Ascending aorta (tissue), 2 donors: ENCODE measurements at regions not wholly inside any gene's neighbourhood (a gene's known extent, or its start where the extent isn't known, plus 50 kb on each side); places are given as distances from the start of the nearest gene placed in this dataset.

Experiments used
- DNase-seq, 2 donors: peaks; one replicate each; pipeline ENCODE4 v3.0.0-alpha.2; 2019; ENCODE audit warnings: low spot score in 2 of 2
- H3K27ac ChIP-seq, 2 donors: fragments of 200-600 bp; sonication (generic); one replicate each; pipeline ENCODE4 v1.5.1; 2016 to 2017; ENCODE audit warnings: mild to moderate bottlenecking in 1 of 2
- H3K27me3 ChIP-seq: fragments of 200-600 bp; sonication (generic); one replicate; pipeline ENCODE4 v1.5.1; 2017
- H3K36me3 ChIP-seq, 2 donors: fragments of 200-600 bp; sonication (generic); one replicate each; pipeline ENCODE4 v1.5.1; 2016
- H3K4me1 ChIP-seq, 2 donors: fragments of 200-600 bp; sonication (generic); one replicate each; pipeline ENCODE4 v1.5.1; 2016 to 2017; ENCODE audit warnings: mild to moderate bottlenecking in 1 of 2
- H3K4me3 ChIP-seq, 2 donors: fragments of 200-600 bp; sonication (generic); one replicate each; pipeline ENCODE4 v1.5.1; 2016 to 2017; ENCODE audit warnings: mild to moderate bottlenecking in 1 of 2
- H3K9me3 ChIP-seq, 2 donors: fragments of 200-600 bp; sonication (generic); one replicate each; pipeline ENCODE4 v1.5.1; 2016
- intact Hi-C: fragments of 100-400 bp; cut with DNase I; formaldehyde crosslinking; loops from one replicate; pipeline ENCODE4 v1.15.1; 2023
- TF ChIP-seq, protein P1 (sequence below), 3 experiments: fragments of 200-600 bp in 2 of 3; fragments of 450-650 bp in 1 of 3; sonication (generic) in 2 of 3; IDR thresholded peaks; one replicate each; pipeline ENCODE4 v1.5.1; 2016 to 2019; ENCODE audit warnings: antibody characterized with exemption in 3 of 3, mild to moderate bottlenecking in 1 of 3, moderate library complexity in 1 of 3

DNA sequence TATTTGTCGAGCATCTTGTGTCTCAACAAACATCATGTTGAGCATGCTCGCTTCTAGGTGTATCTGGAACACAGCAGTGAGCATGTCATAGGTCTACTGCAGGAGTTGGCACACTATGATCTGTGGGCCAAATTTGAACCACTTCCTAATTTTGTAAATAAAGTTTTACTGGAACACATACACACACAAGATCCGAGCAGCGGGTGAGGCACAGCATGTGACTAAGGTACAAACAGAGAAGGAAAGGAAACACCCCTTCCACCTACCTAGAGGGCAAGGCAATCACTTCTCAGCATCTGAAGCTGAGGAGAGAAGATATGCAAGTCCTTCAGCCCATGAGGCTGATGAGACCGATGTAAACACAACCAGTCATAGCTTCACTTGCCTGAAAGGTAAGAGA lies 200.4 kb downstream of the MED10 start:
- H3K36me3 ChIP-seq: no peaks in the 10 kb centered on the region
- no peak for DNase-seq
- intact Hi-C loops: no loop called here
- TF ChIP-seq, protein P1, sequence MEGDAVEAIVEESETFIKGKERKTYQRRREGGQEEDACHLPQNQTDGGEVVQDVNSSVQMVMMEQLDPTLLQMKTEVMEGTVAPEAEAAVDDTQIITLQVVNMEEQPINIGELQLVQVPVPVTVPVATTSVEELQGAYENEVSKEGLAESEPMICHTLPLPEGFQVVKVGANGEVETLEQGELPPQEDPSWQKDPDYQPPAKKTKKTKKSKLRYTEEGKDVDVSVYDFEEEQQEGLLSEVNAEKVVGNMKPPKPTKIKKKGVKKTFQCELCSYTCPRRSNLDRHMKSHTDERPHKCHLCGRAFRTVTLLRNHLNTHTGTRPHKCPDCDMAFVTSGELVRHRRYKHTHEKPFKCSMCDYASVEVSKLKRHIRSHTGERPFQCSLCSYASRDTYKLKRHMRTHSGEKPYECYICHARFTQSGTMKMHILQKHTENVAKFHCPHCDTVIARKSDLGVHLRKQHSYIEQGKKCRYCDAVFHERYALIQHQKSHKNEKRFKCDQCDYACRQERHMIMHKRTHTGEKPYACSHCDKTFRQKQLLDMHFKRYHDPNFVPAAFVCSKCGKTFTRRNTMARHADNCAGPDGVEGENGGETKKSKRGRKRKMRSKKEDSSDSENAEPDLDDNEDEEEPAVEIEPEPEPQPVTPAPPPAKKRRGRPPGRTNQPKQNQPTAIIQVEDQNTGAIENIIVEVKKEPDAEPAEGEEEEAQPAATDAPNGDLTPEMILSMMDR (IDR thresholded peaks at IDR 0.05): no peak
- no peak overlapping the region for H3K4me3 ChIP-seq
- H3K4me1 ChIP-seq: no peaks in the 10 kb centered on the region
- no peaks in the 10 kb centered on the region for H3K9me3 ChIP-seq
- no peak overlapping the region for H3K27ac ChIP-seq
- H3K27me3 ChIP-seq: no peaks in the 10 kb centered on the region

DNA sequence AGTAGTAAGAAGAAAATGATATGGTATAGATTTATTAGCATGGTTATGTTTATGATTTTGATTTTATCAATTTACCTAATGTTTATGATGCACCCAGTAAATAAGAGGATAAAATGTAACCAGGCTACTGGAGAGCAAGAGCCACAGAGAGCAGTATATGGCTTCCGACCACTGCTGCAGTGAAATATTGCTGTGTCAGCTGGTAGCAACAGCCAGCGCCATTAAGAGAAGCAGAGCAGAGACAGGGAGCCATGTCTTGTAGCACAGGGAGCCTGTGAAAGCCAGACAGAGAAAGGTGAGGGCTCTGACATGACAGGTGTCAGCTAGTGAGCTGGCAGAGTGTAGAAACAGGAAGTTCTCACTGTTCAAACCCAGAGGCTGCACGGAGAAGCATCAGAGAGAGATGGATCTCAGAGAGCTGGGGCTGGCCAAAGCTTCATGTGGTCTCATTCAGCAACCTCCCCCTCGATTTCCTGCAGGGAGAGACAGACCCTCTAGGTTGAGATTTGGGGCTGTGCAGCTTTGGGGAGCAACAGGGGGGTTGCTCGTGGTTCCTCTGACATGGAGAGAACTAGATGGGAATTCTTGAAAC lies 202.1 kb downstream of the MED10 start:
- H3K4me3 ChIP-seq: no peak overlapping the region

GRCh38 chr5:6175172-6175854 lies 203.0 kb downstream of the MED10 start:
- Histone ChIP-seq H3K36me3 (no peaks in the 10 kb centered on the region), H3K4me1 (no peaks in the 10 kb centered on the region), H3K27me3 (no peaks in the 10 kb centered on the region), H3K9me3 (no peaks in the 10 kb centered on the region), H3K27ac (no peak overlapping the region), H3K4me3 (no peak overlapping the region)
- TF ChIP-seq, protein P1 (IDR thresholded peaks at IDR 0.05): no peak
- intact Hi-C loops: no loop called here
- DNase-seq: no peak

More for the DNA sequence above, 202.1 kb downstream of the MED10 start:
- H3K27me3 ChIP-seq: no peaks in the 10 kb centered on the region
- intact Hi-C loops: no loop called here
- H3K36me3 ChIP-seq: no peaks in the 10 kb centered on the region
- H3K4me1 ChIP-seq: no peaks in the 10 kb centered on the region
- H3K27ac ChIP-seq: no peak overlapping the region
- no peak for DNase-seq
- TF ChIP-seq, protein P1 (IDR thresholded peaks at IDR 0.05): no peak
- no peaks in the 10 kb centered on the region for H3K9me3 ChIP-seq

DNA sequence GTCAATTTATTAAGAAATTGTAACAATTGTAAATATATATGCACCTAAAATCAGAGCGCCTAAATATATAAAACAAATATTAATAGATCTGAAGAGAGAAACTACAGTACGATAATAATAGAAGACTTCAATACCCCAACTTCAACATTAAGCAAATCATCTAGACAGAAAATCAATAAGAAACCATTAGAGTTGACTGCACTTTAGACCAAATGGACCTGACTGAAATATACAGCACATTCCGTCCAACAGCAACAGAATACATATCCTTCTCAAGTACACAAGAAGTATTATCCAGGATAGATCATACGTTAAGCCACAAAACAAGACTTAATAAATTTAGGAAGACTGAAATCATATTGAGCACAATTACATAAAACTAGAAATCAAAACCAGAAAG lies 208.7 kb downstream of the MED10 start:
- Histone ChIP-seq H3K36me3 (no peaks in the 10 kb centered on the region), H3K27ac (no peak overlapping the region), H3K4me1 (no peaks in the 10 kb centered on the region), H3K4me3 (no peak overlapping the region), H3K27me3 (no peaks in the 10 kb centered on the region), H3K9me3 (no peaks in the 10 kb centered on the region)
- TF ChIP-seq, protein P1 (IDR thresholded peaks at IDR 0.05): no peak
- intact Hi-C loops: no loop called here
- DNase-seq: no peak

GRCh38 chr5:6166698-6167394 lies 211.5 kb downstream of the MED10 start:
- intact Hi-C loops: no loop called here

More at GRCh38 chr5:6166698-6167394, 211.5 kb downstream of the MED10 start:
- H3K9me3 ChIP-seq: no peaks in the 10 kb centered on the region
- DNase-seq: no peak
- H3K4me1 ChIP-seq: no peaks in the 10 kb centered on the region
- TF ChIP-seq, protein P1 (IDR thresholded peaks at IDR 0.05): no peak
- H3K36me3 ChIP-seq: no peaks in the 10 kb centered on the region
- H3K27ac ChIP-seq: no peak overlapping the region
- H3K27me3 ChIP-seq: no peaks in the 10 kb centered on the region
- H3K4me3 ChIP-seq: no peak overlapping the region
